ENCODE measurements at regions not wholly inside any gene's neighbourhood (a gene's known extent, or its start where the extent isn't known, plus 50 kb on each side); places are given as distances from the start of the nearest gene placed in this dataset.

- TF ChIP-seq, protein P1, sequence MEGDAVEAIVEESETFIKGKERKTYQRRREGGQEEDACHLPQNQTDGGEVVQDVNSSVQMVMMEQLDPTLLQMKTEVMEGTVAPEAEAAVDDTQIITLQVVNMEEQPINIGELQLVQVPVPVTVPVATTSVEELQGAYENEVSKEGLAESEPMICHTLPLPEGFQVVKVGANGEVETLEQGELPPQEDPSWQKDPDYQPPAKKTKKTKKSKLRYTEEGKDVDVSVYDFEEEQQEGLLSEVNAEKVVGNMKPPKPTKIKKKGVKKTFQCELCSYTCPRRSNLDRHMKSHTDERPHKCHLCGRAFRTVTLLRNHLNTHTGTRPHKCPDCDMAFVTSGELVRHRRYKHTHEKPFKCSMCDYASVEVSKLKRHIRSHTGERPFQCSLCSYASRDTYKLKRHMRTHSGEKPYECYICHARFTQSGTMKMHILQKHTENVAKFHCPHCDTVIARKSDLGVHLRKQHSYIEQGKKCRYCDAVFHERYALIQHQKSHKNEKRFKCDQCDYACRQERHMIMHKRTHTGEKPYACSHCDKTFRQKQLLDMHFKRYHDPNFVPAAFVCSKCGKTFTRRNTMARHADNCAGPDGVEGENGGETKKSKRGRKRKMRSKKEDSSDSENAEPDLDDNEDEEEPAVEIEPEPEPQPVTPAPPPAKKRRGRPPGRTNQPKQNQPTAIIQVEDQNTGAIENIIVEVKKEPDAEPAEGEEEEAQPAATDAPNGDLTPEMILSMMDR (IDR thresholded peaks at IDR 0.05) = no peak
- no peak for TF ChIP-seq POLR2A (IDR thresholded peaks at IDR 0.05)
Measured at GRCh38 chr3:27629366-27629765, 92.8 kb downstream of the EOMES start.

Data from ovary (tissue), 3 donors.